Fibroblast of mammary gland (primary cell): ENCODE measurements at regions not wholly inside any gene's neighbourhood (a gene's known extent, or its start where the extent isn't known, plus 50 kb on each side); places are given as distances from the start of the nearest gene placed in this dataset.

Experiments
- DNase-seq: peaks from one replicate; pipeline ENCODE4 v3.0.0-alpha.2; 2010; ENCODE audit warnings: low read depth
- H3K4me3 ChIP-seq: 2 replicates; pipeline ENCODE4 v1.5.1; 2011; ENCODE audit warnings: low read depth, mild to moderate bottlenecking, low read length, moderate library complexity; ENCODE audit not compliant: control insufficient read depth
- CTCF ChIP-seq: conservative IDR thresholded peaks from 2 replicates; pipeline ENCODE4 v1.5.1; 2011; ENCODE audit warnings: low read depth, low read length, inconsistent platforms; ENCODE audit not compliant: control insufficient read depth, insufficient read depth

GRCh38 chr2:126302043-126302442 is 353.9 kb upstream of the GYPC start:
- TF ChIP-seq CTCF, result no peak
- no peak for DNase-seq
- no peak overlapping the region for H3K4me3 ChIP-seq

GRCh38 chr2:126303113-126303512 is 352.8 kb upstream of the GYPC start:
- no peak overlapping the region for H3K4me3 ChIP-seq
- no peak for TF ChIP-seq CTCF
- no peak for DNase-seq

- no peak overlapping the region for H3K4me3 ChIP-seq
- no peak for DNase-seq
- TF ChIP-seq CTCF, result no peak
Measured at GRCh38 chr2:126304154-126304553, 351.8 kb upstream of the GYPC start.

GRCh38 chr2:126306539-126306938 is 349.4 kb upstream of the GYPC start:
- no peak for DNase-seq
- no peak for TF ChIP-seq CTCF
- H3K4me3 ChIP-seq, result no peak overlapping the region

- DNase-seq, result no peak
- TF ChIP-seq CTCF, result no peak
- no peak overlapping the region for H3K4me3 ChIP-seq
Measured at GRCh38 chr2:126307740-126308139, 348.2 kb upstream of the GYPC start.

- no peak for DNase-seq
- no peak for TF ChIP-seq CTCF
- no peak overlapping the region for H3K4me3 ChIP-seq
Measured at GRCh38 chr2:126309185-126309584, 346.8 kb upstream of the GYPC start.

GRCh38 chr2:126312579-126312978 is 343.4 kb upstream of the GYPC start:
- no peak overlapping the region for H3K4me3 ChIP-seq
- DNase-seq, result no peak
- no peak for TF ChIP-seq CTCF
